GM18507 (cell line): ENCODE measurements at regions not wholly inside any gene's neighbourhood (a gene's known extent, or its start where the extent isn't known, plus 50 kb on each side); places are given as distances from the start of the nearest gene placed in this dataset.

Source experiments
- DNase-seq: peaks from one replicate; pipeline ENCODE4 v3.0.0; 2011; ENCODE audit warnings: low read depth; ENCODE audit not compliant: insufficient read length; ENCODE audit errors: extremely low spot score
- FAIRE-seq: peaks from 2 replicates; lab custom pipeline; 2011; peaks lifted over from hg19 to GRCh38; lab: Jason Lieb, UNC

- FAIRE-seq (no peak), DNase-seq (no peak)
Measured at GRCh38 chr4:136748165-136748564, 784.1 kb downstream of the PCDH18 start.

DNA sequence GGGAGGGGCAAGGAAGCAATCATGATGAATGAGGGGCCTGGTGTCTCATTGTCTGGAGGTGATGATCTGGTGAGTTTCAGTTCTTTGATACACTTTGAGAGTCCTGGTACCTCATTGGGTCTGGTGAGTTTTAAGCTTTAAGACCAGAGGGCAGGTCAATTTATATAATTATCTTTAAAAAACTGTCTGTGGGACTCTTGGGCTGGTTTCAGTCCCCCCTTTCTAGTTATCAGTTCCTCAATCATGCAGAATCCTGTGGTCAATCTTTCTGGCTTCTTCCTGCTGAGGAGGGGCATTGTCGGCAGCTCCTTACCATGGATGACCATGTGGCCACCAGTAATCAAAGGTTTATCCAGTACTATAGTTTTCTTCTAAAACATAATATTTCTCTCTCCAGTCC lies 789.1 kb downstream of the PCDH18 start:
- FAIRE-seq (no peak), DNase-seq (no peak)

- no peak for FAIRE-seq
- no peak for DNase-seq
Measured at GRCh38 chr4:136742333-136742732, 790.0 kb downstream of the PCDH18 start.

DNA sequence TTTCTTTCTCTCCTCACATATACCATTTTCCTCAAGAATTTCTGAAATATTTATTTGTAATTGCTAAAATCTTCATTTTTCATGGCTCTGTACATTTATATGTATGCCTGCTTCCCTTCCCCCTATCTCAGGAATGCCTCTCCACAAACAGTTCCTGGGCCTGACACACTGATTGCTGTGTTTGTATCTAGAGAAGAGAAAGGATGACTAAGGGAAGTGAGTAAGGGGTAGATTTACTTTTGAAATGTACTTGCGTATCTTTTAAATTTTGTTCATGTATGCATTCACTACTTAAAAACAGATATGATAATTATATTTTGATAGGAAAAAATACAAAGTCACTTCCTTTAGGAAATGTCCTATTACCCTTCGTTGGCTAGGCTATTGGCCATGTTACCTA lies 790.8 kb downstream of the PCDH18 start:
- FAIRE-seq (no peak), DNase-seq (no peak)

DNA sequence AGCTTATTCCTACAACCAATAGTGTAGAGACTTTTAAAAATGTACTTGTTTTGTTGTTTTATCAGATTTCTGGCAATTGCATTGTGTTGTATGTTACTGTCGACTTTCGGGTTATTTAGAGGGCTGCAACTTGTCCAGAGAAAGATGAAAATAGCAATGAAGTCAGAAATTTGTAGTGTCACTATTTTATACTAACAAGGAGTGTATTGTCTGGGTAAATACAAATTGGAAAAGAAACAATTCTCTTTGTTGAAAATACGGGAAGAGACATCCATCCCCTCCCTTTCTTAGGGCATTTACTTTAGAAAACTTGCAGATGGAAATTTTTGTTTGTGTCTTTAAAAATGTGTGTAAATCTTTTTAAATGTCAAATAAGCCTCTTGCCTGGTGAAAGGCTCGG lies 792.0 kb downstream of the PCDH18 start:
- DNase-seq = no peak
- no peak for FAIRE-seq

GRCh38 chr4:136737066-136737465 lies 795.2 kb downstream of the PCDH18 start:
- FAIRE-seq = no peak
- DNase-seq = no peak

DNA sequence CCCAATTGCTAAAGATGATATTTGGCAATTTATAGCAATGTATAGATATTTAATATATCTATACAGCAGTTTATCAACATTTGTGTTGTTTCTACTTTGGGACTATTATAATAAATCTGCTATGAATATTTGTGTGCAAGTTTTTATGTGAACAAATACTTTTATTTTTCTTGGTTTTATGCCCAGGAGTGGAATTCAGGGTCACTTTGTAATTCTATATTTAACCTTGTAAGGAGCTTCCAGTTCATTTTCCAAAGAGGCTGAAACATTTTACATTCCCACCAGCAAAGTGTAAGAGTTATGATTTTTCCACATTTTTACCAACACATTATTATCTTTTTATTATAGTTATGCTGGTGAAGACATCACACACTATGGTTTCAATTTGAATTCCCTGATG lies 801.3 kb downstream of the PCDH18 start:
- DNase-seq = no peak
- no peak for FAIRE-seq

DNA sequence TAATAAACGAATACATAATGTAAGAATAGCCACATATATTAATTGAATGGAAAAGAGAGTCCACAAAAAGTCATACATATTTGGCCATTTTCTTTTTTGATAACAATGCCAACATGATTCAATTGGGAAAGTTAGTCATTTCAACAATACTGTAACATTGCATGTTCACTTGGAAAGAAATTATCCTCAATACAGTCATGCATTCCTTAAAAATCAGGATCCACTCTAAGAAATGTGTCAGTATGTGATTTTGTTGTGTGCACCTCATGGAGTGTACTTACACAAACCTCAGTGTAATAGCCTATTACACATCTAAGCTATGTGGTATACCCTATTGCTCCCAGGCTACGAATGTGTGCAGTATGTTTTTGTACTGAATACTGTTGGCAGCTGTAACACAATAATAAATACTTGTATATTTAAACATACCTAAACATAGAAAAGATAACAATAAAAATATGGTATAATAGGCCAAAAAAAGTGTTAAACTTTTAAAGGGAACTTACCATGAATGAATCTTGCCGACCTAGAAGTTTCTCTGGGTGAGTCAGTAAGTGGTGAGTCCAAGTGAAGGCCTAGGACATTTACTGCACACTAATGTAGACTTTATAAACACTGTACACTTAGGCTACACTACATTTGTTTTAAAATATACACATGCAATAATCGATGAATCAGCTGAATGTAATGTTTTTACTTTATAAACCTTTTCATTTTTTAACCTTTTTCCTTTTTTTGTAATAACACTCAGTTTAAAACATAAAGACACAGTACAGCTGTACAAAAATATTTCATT lies 806.8 kb downstream of the PCDH18 start:
- no peak for FAIRE-seq
- DNase-seq = no peak

DNA sequence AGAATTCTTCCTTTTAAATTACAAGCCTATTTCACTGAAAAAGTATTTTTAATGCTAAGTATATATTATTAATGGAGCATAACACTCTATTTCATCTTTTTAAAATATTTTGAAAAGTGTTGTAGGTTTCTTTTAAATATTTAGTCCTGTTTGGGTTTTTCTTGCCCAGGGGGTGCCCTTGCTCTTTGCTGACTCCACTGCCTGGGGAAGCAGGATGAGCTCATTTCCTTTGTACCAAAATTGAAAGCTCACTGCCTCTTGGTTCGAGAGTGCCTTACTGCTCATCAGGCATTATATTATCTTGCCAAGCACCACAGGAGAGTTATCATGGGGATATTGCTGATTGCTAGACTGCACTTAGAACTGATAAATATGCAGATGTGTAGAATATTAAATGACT lies 819.2 kb downstream of the PCDH18 start:
- DNase-seq = no peak

DNA sequence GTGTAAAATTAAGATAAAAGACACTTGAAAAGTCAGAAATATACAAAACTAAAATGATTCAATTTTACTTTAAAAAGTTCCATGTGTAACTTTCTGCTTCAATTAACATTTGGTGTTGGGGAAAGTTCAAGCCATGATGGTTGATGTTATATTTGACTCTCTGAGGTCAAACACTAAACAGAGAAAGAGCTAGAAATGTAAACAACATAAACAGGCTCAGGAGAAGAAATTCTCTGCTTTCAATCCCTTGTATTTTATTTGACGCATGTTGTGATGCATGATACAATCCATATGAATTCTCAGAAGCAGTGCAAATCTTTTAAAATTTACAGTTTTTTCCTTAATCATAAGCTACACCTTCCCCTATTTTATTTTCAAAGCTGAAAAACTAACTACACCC lies 822.4 kb downstream of the PCDH18 start:
- DNase-seq (no peak), FAIRE-seq (no peak)

More for the DNA sequence above, 819.2 kb downstream of the PCDH18 start:
- no peak for FAIRE-seq

GRCh38 chr4:136706942-136707341 lies 825.4 kb downstream of the PCDH18 start:
- FAIRE-seq (no peak), DNase-seq (no peak)

DNA sequence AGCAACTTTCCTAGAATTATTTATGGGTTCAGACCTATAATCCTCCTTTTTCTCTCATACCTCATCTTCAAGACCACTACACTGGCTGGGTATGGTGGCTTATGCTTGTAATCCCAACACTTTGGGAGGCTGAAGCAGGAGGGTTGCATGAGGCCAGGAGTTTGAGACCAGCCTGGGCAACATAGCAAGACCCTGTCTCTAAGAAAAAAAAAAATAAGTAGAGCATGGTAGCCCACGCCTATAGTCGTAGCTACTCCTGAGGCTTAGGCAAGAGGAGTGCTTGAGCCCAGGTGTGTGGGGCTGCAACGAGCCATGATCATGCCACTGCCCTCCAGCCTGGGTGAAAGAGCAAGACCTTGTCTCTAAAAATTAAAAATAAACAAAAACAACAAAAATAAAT lies 832.4 kb downstream of the PCDH18 start:
- no peak for DNase-seq
- FAIRE-seq = no peak

DNA sequence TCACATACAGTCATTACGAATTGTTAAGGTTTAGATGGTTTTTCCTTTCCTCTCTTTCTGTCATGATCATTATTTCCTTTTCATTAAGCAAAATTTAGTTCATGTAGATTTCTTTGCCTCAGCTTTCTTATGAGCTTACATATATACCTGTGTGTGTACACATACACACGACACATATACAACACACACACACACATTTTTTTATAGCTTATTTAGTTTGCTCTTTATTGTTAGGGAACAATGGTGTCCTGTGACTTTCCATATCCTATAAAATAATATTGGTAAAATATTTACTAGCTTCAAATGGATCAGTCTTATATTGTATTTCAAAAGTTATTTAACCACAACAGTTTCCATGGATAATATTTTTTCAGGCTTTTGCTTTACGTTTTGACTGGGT lies 840.7 kb downstream of the PCDH18 start:
- no peak for FAIRE-seq
- no peak for DNase-seq

DNA sequence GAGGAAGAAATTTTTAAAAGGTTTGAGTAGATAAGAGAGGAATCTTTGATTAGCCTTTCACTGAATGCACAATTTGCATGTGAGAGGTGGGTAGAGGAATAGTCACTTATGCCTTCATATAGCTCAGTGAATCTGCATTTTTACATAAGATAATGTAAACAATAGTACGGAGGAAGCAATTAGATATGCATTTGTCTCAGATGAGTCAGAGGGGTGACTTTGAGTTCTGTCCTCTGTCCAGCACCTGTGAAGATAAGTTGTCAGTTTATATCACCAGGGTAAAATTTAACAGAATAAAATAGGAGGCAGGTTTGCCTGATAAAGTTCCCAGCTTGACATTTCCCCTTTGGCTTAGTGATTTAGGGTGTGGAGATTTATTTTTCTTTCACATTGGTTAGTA lies 841.9 kb downstream of the PCDH18 start:
- FAIRE-seq (no peak), DNase-seq (no peak)

DNA sequence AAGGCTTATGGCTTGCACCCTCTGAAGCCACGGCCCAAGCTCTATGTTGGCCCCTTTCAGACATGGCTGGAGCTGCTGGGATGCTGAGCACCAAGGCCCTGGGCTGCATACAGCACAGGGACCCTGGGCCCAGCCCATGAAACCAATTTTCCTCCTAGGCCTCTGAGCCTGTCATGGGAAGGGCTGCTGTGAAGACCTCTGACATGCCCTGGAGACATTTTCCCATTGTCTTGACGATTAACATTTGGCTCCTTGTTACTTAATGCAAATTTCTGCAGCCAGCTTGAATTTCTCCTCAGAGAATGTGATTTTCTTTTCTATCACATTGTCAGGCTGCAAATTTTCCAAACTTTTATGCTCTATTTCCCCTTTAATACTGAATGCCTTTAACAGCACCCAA lies 844.7 kb downstream of the PCDH18 start:
- DNase-seq (no peak), FAIRE-seq (no peak)

DNA sequence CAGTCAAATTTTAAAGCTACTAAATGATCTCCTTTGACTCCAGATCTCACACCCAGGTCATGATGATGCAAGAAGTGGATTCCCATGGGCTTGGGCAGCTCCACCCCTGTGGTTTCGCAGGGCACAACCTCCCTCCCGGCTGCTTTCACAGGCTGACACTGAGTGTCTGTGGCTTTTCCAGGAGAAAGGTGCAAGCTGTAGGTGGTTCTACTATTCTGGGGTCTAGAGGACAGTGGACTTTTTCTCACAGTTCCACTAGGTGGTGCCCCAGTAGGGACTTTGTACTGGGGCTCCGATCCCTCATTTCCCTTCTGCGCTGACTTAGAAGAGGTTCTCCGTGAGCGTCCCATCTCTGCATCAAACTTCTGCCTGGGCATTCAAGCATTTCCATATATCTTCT lies 845.2 kb downstream of the PCDH18 start:
- DNase-seq (no peak), FAIRE-seq (no peak)

- DNase-seq (no peak), FAIRE-seq (no peak)
Measured at GRCh38 chr4:136680761-136681160, 851.5 kb downstream of the PCDH18 start.

GRCh38 chr4:136680271-136680670 lies 852.0 kb downstream of the PCDH18 start:
- FAIRE-seq (no peak), DNase-seq (no peak)

- FAIRE-seq (no peak), DNase-seq (no peak)
Measured at GRCh38 chr4:136670265-136670664, 862.0 kb downstream of the PCDH18 start.

DNA sequence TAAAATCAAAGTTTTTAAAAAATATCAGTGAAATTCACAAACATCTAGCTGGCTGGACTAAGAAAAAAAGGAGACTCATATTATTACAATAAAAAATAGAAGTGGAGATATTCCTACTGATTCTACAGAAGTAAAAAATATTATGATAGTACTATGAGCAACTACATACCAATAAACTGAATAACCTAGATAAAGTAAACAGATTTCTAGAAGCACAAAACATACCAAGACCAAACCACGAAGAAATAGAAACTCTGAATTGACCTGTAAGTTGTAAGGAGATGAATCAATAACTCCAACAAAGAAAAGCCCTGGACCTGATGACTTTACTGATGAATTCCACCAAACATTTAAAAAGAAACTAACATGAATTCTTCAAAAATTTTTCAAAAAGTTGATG lies 867.3 kb downstream of the PCDH18 start:
- no peak for FAIRE-seq
- no peak for DNase-seq

GRCh38 chr4:136662539-136662938 lies 869.8 kb downstream of the PCDH18 start:
- DNase-seq = no peak
- no peak for FAIRE-seq
